Upper lobe of left lung (tissue), 4 donors: ENCODE measurements at regions not wholly inside any gene's neighbourhood (a gene's known extent, or its start where the extent isn't known, plus 50 kb on each side); places are given as distances from the start of the nearest gene placed in this dataset.

Experiments used
- CTCF ChIP-seq, 6 experiments: fragments of 450-650 bp in 4 of 6; fragments of 200-600 bp in 2 of 6; sonication (generic) in 2 of 6; IDR thresholded peaks; one replicate each; pipeline ENCODE4 v1.5.1; 2016 to 2019; ENCODE audit warnings: antibody characterized with exemption in 6 of 6
- EP300 ChIP-seq, 4 donors: sonication (generic); formaldehyde crosslinking; IDR thresholded peaks; one replicate each; pipeline ENCODE4 v1.5.1; 2017; ENCODE audit warnings: antibody characterized with exemption in 4 of 4, control low read depth in 2 of 4
- POLR2A ChIP-seq, 4 donors: fragments of 450-650 bp; IDR thresholded peaks; one replicate each; pipeline ENCODE4 v1.5.1; 2016 to 2017; ENCODE audit warnings: antibody characterized with exemption in 4 of 4, mild to moderate bottlenecking in 2 of 4
- POLR2AphosphoS5 ChIP-seq, 2 donors: sonication (generic); formaldehyde crosslinking; IDR thresholded peaks; one replicate each; pipeline ENCODE4 v1.5.1; 2017; ENCODE audit warnings: antibody characterized with exemption in 2 of 2

DNA sequence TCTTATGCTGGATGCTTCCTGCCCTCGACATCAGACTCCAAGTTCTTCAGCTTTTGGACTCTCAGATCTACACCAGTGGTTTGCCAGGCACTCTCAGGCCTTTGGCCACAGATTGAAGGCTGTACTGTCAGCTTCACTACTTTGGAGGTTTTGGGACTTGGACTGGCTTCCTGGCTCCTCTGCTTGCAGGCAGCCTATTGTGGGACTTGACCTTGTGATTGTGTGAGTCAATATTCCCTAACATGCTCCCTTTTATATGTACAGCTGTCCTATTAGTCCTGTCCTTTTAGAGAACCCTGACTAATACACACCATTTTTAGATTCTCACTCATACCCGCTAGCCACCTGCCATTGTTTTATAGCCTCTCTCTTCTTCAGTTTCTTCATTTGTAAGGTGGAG lies 382.1 kb upstream of the TSHZ2 start:
- TF ChIP-seq CTCF (IDR thresholded peaks at IDR 0.05) (no peak), POLR2A (IDR thresholded peaks at IDR 0.05) (no peak), EP300 (IDR thresholded peaks at IDR 0.05) (no peak), POLR2AphosphoS5 (IDR thresholded peaks at IDR 0.05) (no peak)
